HG03139 (cell line): ENCODE measurements at regions not wholly inside any gene's neighbourhood (a gene's known extent, or its start where the extent isn't known, plus 50 kb on each side); places are given as distances from the start of the nearest gene placed in this dataset.
"Not testable (repeated sequence)": the region's sequence is repeated elsewhere in the genome, so short reads cannot be mapped to it uniquely, and the experiment has no call there.

ENCODE experiments used
- ATAC-seq: cut with Tn5 transposase; IDR thresholded peaks from one replicate; pipeline ENCODE4 v1.9.1; 2021; ENCODE audit not compliant: unreplicated experiment

DNA sequence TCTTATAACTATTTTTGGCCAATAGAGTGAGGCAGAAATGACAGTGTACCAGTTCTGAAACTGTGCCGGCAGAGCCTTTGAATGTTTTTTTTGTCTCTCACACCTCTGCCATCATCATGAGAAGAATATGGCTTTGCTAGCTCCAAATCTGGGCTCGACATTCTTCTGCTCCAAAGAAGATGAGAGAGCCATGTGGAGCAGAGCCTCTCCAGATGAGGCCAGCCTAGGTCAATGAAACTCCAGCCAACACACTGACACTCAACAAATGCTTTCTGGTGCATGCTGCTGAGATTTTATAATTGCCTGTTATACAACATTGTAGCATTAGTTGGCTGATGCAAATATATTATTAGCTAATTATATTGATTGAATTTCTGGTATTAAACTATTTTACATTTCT lies 154.7 kb downstream of the SLC38A4 start:
- no peak for ATAC-seq

DNA sequence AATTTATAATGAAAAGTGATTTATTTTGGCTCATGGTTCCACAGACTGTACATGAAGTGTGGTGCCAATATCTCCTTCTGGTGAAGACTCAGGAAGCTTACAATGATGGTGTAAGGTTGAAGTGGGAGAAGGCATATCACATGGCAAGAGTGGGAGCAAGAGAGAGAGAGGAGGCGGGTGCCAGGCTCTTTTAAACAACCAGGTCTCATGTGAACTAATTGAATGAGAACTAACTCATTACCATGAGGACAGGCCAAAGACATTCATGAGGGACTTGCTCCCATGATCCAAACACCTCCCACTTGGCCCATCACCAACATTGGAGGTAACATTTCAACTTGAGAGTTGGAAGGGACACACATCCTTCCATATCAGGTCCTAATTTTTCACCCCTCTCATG lies 155.2 kb downstream of the SLC38A4 start:
- ATAC-seq = no peak

DNA sequence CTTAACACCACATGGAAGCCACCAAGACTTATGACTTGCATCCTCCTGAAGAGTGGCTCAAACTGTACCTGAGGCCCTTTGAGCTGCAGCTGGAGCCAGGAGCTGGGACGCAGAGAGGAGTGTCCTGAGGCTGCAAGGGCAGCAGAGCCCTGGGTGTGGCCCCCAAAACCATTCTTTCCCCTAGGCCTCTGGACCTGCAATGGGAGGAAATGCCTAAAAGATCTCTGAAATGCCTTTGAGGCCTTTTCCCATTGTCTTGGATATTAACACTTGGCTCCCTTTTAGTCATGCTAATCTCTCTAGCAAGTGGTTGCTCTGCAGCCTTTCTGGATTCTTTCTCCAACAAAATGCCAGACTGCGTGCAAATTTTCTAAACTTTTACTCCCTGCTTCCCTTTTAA lies 156.1 kb downstream of the SLC38A4 start:
- no peak for ATAC-seq

DNA sequence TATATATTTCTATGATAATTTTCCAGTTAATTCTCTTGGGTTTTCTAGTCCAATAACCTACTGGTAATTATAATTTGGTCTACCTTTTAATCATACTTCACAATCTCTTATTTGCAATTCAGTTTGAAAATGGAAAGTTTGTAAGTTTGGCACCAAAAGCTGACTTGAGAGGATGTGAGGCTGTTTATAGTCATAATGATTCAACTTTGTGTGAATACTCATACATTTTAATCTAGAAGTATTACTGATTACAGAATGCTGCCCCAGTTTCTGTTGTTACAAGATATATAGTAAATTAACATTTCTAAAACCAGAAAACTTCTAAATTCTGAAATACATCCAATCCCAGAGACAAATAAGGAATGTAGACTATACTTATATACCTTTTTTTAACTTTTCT lies 158.2 kb downstream of the SLC38A4 start:
- ATAC-seq = no peak

DNA sequence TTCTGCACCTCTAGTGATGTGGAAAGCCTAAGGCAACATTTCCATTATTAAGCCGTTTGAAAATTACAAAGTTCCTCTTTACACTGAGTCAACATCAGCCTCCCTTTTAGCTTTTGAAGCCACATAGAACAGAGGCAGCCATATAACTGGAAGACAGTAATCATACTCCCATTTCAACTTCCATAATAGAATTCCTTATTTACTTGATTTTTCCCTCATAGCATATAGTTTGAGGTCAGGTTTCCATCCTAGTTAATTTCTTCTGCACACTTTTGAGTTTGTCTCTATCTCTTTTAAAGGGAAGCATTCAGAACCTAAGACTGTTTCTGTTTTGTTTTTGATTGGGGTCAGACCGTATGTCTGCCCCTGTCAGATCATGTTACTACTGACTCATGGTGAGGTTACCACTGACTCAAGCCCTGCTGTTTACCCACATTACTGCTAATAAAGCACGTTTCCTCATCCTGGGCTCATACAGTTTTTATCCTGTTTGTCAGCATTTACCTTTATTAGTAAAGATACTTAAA lies 161.0 kb downstream of the SLC38A4 start:
- peak; percentile 51 for ATAC-seq

DNA sequence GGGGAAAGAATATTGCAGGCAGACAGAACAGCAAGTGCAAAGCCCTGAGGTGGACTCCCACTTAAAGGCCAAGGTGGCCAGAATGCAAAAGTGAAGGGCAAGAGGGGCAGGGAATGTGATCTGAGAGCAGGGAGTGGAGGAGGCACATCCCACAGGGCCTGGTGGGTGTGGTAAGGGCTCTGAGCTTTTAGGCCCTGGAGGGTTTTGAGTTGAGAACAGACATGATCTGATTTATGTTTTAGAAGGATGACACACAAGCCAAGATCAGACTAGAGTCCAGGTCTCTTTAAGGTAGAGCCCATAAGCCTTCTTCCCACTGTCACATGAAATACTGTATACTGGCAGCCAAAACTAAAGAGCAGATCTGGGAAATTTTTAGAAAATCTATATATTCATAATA lies 162.5 kb downstream of the SLC38A4 start:
- ATAC-seq = no peak

DNA sequence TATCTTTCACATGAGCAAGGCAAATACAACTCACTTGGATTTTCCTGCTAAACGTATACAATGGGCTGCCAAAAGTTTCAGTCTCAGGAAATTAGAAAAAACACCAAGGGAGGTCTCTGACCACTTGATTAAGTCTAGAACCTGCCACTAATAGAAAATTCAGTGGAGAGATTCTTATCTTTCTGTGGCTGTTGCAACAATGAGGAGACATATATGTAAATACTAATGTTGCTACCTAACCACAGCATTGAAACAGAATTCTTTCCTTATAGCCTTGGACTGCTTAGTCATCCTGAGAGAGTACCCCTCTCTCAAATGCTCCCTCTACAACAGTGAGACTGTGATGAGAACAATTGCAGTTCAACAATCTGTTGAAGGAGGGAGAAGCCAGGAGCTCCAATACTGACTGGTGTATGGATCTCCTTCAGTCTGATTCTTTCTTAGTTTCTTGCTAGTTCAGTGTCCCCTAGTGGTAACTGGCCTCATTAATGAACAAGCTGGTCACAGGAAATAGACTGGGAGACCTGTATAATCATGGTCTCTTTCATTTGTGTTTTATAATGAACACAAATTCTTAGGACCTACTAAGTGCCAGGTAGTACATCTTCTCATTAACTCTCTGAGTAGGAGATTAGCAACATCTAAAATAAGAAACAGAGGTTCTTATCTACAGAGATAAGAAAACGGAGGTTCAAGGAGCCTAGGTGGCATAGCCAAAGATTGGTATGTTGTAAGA lies 164.5 kb downstream of the SLC38A4 start:
- ATAC-seq = peak; percentile 74

DNA sequence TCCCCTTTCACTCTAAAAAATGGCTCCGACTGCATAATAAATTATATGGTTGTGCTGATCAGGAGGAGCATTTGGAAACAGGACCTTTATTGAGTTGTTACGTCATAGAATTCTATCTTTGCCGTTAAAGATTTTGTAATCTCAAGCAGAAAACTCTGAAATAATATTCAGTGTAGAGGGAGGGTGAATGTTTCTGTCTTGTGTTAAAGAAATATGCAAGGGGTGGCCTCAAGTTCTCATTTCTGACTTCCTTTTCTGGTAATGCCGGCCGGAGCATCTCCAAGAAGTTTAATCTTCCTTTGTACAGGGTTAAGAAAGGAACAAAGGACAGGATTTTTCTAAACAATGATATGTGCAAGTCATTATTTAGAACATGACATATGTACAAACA lies 165.1 kb downstream of the SLC38A4 start:
- no peak for ATAC-seq

DNA sequence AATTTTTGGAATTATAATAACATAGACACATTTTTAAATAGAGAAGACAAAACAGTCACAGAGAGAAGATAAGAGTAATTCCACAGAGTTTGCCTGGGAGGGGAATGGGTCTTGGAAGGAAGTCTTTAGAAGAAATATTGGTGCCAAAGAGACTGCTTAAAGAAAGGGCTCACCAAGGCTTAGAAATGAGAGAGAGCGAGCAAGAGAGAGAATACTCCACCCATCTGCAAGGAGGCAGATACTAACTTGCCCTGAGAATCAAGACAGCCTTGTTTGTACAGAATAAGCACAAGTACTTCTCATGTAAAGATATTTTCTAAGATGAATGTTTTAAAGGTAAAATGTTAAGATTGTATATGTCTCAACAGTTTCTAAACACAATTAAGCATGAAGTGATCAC lies 165.5 kb downstream of the SLC38A4 start:
- no peak for ATAC-seq

DNA sequence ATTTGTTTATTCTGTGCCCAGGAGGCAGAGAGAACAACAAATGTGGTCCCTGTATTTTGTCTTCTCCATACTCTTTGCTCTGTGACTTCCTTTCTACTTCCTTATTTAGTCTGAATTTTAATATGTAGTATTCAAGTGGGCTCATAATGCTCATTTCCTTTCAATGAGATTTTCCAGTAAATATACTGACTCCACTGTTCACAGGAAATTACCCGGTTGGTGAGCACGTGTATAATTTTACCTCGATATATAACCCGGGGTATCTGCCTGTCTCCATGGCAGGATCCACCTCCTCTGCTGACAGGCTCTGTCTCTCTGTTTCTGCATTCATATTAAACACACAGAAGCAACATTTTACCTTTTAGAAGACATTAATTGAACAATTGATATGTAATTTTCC lies 166.0 kb downstream of the SLC38A4 start:
- ATAC-seq = no peak

DNA sequence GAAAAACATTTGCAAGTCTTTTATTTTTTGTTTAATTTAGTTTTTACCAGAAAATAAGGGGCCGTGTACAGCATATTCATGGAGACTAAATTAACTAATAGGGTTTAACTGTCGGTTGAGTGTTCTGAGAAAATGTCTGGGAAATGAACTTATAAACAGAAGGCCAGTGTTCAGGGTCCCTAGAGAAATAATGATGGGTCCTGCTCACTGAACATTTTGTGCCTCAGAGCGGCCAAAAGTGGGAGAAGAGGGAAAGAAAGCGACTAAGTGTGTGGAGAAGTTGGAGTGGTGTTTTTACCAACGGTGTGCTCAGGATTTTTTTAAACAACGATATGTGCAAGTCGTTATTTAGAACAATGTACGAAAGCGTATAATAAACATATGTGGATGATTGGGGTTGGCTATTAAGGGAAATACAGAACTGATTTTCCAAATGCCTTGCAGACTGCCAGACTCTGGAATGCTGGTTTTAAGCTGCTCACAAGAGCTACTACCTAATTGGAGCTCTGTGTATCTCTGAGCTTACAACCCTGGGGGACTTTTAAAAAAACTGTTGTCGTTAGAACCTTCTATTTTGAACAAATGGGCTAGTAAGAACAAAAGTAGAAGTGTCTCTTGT lies 166.7 kb downstream of the SLC38A4 start:
- no peak for ATAC-seq

DNA sequence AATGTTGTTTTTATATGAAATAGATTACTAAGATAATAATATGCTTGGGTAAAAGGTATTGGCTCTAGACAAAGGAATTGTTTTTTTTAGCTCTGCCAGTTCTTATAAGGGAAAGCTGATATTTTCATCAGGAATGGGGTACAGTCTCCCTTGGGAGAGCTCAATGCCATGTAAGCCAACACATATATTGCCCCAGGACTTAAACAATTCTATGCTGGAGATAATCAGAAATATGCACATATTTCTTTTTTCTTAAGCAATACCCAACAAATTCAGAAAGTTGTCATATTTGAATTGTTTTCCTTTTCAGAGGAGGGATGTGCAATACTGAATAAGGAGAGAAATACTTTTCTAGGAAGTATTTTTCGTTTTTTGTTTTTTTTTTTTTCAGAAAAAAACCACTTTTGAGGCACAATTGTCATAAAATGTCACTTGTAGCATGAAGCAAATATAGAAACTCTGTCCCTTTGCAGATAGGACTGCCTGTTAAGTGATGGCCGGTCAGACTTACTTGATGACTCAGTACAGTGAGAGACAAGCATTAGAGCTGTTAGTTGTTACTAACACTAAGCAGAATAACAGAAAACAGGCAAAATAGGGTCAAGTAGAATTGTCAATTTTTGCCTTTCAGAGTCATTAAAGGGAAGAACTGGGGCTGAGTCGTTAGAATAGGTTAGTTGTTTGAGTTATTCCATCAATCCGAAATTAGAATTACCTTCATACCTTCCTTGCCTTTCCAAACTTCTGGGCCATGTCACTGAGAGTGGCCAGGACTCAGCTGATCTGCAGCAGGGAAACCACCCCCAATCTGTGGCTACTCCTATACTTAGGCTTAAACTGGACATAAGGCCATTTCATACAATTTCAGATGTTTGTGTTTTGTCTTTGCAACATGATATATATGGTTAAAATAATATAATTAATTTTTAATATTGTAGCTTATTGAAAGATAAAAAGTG lies 168.1 kb downstream of the SLC38A4 start:
- no peak for ATAC-seq

DNA sequence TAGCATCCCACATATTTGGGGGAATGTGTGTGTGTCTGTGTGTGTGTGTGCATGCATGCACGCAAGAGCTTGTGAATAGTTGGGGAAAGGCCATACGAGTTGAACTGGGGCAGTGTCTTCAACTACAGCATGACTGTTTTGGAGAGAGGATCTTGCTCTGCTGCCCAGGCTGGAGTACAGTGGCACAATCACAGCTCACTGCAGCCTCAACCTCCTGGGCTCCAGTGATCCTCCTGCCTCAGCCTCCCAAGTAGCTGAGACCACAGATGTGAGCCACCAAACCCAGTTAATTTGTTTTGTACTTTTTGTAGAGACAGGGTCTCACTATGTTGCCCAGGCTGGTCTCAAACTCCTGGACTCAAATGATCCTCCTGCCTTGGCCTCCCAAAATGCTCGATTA lies 169.8 kb downstream of the SLC38A4 start:
- not testable (repeated sequence) for ATAC-seq

DNA sequence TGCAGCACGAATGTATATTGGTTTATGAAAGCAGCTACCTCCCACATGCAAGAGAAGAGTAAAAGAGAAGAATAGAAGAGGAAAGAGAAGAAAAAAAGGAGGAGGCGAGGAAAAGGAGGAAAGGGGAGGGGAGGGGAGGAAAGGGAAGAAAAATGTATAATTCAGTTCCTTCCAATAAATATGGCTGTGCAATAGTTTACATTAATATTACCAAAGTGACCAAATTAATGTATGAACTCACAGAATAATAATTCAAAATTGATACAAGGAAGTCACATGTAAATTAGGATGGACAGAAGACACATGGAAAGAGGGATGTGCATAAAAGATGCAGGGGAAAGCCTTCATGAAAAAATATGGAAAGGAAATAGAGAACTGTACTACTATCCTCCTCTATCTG lies 172.5 kb downstream of the SLC38A4 start:
- ATAC-seq = no peak

DNA sequence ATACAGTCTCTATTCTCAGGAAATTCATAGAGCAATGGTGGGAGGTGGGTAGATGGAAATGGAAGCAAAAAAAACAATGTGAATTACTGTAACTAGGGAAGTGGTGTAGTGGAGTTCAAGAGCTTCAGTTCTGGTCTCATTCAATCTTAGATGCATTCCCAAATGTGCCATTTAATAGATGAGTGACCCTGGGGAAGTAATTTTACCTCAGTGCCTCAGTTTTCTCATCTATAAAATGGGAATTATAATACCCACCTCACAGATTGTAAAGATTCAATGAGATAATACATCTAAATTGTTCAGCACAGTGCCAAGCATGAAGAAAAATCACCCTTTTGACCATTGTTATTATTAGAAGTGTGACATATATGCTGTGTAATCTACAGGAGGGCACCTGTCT lies 173.1 kb downstream of the SLC38A4 start:
- no peak for ATAC-seq

DNA sequence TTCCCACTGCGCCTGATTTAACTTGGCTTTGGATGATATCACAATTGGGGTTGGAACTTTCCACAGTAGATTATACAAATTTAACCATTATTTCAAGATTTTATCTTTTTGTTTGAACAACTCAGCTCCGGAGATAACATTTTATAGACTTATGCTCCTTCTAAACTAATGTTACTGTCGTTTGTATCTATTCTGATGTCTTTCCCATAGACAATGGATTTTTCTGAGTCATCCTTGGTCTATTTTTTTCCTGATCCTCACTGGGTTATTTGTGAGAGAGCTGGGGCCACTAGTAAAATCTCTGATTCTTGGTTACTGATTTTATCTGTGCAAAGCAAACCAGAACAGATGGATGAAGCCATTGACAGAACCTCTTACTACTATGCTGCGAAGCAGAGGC lies 175.1 kb downstream of the SLC38A4 start:
- ATAC-seq = no peak

DNA sequence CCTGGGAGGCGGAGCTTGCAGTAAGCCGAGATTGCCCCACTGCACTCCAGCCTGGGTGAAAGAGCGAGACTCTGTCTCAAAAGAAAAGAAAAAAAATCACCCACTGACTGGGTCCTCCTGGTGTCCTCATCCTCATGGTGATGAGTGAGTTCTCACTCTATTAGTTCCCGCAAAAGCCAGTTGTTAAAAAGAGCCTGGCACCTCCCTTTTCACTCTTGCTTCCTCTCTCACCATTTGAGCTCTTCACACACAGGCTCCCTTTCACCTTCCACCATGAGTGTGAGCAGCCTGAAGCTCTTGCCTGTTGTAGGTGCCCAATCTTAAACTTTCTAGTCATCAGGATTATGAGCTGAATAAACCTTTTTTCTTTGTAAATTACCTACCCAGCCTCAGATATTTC lies 176.4 kb downstream of the SLC38A4 start:
- ATAC-seq = no peak

DNA sequence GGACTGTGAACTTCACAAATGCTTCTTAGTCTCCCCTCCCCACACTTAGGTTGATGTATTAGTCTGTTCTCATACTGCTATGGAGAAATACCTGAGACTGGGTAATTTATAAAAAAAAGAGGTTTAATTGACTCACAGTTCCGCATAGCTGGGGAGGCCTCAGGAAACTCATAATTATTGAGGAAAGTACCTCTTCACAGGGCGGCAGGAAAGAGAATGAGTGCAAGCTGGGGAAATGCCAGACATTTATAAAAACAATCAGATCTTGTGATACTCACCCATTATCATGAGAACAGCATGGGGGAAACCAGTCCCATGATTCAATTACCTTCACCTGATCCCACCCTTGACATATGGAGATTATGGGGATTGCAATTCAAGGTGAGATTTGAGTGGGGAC lies 178.8 kb downstream of the SLC38A4 start:
- ATAC-seq = no peak

DNA sequence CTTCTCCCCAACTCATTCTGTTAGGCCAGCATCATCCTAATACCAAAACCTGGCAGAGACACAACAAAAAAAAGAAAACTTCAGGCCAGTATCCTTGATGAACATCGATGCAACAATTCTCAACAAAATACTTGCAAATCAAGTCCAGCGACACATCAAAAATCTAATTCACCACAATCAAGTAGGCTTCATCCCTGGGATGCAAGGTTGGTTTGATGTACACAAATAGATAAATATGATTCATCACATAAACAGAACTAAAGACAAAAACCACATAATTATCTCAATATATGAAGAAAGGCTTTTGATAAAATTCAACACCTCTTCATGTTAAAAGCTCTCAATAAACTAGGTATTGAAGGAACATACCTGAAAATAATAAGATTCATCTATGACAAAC lies 184.1 kb downstream of the SLC38A4 start:
- not testable (repeated sequence) for ATAC-seq

DNA sequence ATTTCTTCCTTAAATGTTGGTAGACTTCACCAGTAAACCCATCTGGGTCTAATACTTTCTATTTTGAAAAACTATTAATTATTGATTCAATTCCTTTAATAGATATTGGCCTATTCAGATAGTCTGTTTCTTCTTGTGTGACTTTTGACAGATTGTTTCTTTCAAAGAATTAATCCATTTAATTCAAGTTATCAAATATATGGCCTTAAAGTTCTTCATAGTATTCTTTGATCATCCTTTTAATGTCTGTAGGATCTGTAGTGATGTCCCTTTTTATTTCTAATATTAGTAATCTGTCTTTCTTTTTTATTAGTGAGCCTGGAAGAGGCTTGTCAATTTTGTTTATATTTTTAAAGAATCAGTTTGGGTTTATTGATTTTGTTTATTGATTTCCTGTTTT lies 190.0 kb downstream of the SLC38A4 start:
- no peak for ATAC-seq

DNA sequence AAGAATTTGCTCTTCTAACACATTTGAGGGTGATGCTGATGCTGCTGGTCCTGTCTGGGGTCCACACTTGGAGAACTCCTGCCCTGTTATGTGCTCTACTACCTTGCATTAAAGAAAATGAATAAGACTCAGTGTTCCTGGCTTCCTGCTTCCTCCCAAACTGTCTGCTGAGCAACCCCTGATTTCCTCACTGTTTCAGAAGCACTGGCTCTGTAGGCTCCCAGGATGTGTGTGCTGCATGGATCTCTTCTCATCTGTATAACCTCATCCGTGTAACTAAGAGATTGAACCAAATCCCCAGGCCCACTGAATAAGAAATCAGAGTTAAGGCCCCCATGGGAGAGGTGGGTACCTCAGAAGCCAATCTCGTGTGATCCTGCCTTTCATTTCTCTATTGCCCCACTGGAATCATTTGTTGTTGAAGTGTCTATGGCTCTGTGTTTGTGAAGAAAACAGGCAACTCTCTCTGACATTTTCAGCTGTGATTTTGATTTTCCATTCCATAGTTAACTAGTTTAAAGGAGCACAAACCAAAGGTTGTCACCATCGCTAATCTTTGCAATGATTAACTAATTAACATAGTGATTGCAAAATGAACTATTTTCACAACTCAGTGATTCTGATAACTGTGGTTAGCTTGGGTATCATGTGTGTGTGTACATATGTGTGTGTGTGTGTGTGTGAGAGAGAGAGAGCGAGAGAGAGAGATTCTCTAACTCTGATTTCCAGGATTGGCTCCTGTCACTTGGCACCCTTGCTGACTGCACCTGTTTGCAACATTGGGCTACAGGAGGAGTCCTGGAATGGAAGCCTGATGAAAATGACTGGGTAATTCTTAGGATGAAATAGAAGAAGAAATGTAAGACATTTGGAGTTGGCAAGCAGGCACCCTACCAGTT lies 196.2 kb downstream of the SLC38A4 start:
- ATAC-seq = no peak
